COLO829 (cell line): ENCODE measurements at regions not wholly inside any gene's neighbourhood (a gene's known extent, or its start where the extent isn't known, plus 50 kb on each side); places are given as distances from the start of the nearest gene placed in this dataset.
"Not testable (repeated sequence)": the region's sequence is repeated elsewhere in the genome, so short reads cannot be mapped to it uniquely, and the experiment has no call there.

Experiments
- DNase-seq: peaks from one replicate; pipeline ENCODE4 v3.0.0; 2012; ENCODE audit warnings: low spot score

DNA sequence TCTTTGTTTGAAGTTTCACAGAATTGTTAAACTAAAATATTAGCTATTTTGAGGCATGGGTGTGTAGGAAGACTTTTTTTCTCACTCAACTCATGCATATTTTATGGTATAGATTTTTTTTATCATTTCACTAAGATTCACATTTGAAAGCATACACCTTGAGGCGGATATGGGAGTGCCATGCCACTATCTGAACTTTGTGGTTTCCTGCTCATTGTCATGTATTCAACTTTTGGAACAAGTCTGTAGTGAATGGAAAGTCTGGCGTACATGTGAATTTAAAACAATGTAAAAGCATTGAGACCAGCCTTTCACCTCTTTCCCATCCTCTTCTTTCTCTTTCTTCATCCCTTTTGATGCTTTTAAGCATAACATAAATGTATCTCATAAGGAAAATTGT is 147.9 kb downstream of the TPBG start:
- DNase-seq, result no peak

GRCh38 chr6:82517896-82518295 is 154.3 kb downstream of the TPBG start:
- not testable (repeated sequence) for DNase-seq

GRCh38 chr6:82521369-82521768 is 157.8 kb downstream of the TPBG start:
- DNase-seq, result no peak

DNA sequence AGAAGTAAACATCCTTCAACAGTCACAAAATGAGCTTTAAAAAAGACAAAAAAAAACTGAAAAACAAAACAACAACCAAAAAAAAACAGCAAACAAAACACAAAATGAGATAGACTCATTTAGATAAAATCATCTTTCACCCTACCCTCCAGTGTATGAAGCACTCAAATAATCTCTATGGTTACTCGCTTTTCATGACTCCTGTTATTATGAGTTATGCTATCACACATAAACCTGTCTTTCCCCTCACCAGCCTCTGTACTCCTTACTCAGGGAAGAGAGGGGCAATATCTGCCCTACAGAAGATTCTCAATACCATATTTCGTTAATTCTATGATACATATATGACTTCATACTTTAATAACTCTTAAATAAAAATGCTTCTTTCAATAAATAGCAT is 158.2 kb downstream of the TPBG start:
- no peak for DNase-seq

DNA sequence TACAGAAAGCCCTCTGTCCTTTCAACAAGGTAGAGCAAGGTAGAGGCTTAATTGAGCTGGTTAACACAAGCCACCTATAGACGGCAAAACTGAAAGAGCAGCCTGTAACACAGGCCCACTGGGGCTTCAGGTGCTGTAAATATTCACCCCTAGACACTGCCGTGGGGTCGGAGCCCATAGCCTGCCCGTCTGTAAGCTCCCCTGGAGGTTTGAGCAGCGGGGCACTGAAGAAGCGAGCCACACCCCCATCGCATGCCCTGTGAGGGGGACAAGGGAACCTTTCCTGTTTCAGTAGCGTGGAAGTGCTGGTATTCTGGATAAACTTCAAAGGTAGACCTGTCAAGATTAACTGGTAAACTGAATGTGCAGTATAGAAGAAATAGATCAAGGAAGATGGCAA is 160.4 kb downstream of the TPBG start:
- no peak for DNase-seq

DNA sequence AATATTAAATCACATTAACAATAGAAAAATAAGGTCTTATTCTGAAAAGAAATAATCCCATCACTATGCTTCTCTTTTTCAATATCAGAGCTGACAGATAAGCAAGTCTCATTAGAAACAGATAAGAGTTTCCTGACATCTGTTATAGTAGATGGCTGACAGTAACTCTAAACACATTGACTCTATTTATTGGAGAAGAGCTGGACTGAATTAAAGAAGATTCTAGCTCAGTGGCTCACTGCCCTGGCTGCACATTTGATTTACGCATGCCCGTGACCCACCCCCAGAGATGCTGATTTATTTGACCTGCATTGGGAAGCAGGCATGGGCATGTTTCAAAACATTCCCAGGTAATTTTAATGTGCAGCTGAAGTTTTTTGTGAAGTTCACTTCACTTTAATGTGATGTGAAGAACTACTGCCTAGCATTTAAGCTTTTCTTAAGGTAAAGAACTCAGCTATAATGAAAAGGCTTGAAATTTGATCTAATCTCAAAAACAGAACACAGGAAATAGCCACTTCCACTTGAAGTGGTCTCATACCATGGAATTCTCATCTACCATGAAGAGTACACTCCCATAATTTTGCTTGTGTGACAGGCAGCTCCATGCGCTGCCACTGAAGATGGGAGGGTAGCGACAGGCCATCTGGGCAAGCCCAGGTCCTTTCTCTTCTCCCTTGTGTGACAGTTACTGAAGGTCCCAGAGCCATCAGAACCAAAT is 162.3 kb downstream of the TPBG start:
- DNase-seq, result no peak

DNA sequence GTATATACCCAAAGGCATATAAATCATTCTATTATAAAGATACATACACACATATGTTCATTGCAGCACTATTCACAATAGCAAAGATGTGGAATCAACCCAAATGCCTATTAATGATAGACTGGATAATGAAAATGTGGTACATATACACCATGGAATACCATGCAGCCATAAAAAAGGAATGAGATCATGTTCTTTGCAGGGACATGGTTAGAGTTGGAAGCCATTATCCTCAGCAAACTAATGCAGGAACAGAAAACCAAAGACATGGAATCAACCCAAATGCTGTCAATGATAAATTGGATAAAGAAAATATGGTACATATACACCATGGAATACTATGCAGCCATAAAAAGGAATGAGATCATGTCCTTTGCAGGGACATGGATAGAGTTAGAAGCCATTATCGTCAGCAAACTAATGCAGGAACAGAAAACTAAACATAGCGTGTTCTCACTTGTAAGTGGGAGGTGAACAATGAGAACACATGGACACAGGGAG is 166.4 kb downstream of the TPBG start:
- not testable (repeated sequence) for DNase-seq

- no peak for DNase-seq
Observed at GRCh38 chr6:82534876-82535275, 171.3 kb downstream of the TPBG start.

GRCh38 chr6:82549480-82549879 is 185.9 kb downstream of the TPBG start:
- not testable (repeated sequence) for DNase-seq

GRCh38 chr6:82551311-82551710 is 187.7 kb downstream of the TPBG start:
- not testable (repeated sequence) for DNase-seq

DNA sequence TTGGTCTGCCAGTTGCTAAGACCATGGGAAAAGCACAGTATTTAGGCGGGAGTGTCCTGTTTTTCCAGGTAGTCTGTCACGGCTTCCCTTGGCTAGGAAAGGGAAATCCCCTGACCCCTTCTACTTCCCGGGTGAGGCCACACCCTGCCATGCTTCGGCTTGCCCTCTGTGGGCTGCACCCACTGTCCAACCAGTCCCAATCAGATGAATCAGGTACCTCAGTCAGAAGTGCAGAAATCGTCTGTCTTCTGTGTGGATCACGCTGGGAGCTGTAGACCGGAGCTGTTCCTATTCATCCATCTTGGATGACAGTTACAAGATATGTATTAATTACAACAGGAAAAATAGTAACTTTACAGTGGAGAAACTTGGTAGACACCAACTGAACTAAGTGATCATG is 188.2 kb downstream of the TPBG start:
- DNase-seq, result no peak

GRCh38 chr6:82553863-82554531 is 190.4 kb downstream of the TPBG start:
- DNase-seq, result no peak

- DNase-seq, result no peak
Observed at GRCh38 chr6:82554666-82555065, 191.0 kb downstream of the TPBG start.

DNA sequence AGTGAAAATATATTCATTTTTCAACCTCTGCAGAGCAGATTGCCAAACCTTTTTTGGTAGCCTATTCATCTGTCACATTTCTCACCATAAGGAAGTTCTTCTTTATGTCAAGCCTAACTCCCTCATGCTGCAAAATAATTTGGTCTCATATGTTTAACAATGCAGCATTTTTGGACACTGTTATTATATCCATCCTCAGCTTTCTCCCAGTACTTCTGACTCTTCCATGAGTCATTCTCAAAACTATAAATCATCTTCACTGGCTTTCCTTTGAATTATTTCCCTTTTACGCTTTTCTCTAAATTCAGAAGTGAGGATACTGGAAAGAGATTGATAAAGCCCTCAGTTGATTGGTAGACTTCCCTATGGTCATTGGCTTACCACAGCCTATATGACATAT is 192.2 kb downstream of the TPBG start:
- DNase-seq, result no peak

DNA sequence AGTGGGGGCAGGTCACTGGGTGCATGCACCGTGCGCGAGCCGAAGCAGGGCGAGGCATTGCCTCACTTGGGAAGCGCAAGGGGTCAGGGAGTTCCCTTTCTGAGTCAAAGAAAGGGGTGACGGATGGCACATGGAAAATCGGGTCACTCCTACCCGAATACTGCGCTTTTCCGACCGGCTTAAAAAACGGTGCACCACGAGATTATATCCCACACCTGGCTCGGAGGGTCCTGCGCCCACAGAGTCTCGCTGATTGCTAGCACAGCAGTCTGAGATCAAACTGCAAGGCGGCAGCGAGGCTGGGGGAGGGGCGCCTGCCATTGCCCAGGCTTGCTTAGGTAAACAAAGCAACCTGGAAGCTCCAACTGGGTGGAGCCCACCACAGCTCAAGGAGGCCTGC is 194.9 kb downstream of the TPBG start:
- DNase-seq, result not testable (repeated sequence)

DNA sequence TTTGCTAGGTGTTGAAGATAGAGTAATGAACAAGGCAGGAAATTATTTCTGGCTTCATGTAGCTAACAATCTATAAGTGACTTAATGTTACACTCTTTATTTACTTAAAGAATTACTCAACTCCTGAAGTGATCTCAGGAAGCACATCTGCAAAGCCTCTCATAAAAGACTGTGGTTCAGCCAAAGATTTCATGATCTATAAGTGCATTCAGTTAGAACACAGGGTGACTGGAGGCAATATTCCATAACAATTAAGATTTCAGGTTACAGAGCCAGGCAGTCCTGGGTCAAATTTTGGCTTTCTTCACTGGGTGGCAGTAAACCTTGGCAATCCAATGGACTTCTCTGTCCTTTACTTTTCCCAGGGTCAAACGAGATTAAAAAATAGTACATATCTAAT is 204.0 kb downstream of the TPBG start:
- DNase-seq, result no peak

- no peak for DNase-seq
Observed at GRCh38 chr6:82568290-82568993, 204.8 kb downstream of the TPBG start.

- no peak for DNase-seq
Observed at GRCh38 chr6:82569022-82569421, 205.4 kb downstream of the TPBG start.

- DNase-seq, result no peak
Observed at GRCh38 chr6:82570083-82570482, 206.5 kb downstream of the TPBG start.

GRCh38 chr6:82571455-82571854 is 207.8 kb downstream of the TPBG start:
- DNase-seq, result no peak

DNA sequence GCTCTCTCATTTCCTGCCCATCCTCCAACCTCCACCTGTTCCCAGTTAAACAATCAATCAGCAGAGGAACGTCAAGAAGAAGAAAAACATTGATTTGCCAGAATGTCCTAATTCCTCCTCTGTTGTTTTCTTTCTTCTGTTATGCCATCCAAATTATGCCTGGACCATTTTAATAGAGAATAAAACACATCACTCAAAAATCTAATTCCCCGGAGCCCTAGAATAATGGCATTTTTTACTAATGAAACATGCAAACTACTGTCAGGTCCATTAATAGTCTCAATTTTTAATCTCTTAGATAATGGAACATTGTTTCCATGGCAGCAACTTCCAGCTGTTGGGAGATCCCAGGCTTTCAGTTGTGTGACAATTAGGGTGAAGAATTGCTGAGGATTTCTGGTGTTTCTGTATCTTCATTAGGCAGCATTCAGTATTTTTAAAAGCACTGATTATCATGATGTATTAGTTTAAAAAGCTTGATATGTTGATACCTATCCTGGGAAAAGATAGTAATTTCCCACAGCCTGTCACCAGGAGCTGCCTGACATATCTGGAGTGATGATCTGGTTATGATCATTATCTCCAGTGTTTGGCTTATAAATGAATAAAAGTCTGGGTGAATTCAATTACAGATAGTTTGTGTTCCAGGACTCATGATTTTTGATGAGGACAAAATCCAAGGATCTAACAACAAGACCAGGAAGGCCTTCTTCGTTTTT is 209.8 kb downstream of the TPBG start:
- DNase-seq, result no peak

GRCh38 chr6:82576284-82576683 is 212.7 kb downstream of the TPBG start:
- DNase-seq, result no peak
